PC-9 (cell line): ENCODE measurements at regions not wholly inside any gene's neighbourhood (a gene's known extent, or its start where the extent isn't known, plus 50 kb on each side); places are given as distances from the start of the nearest gene placed in this dataset.
"Not testable (repeated sequence)": the region's sequence is repeated elsewhere in the genome, so short reads cannot be mapped to it uniquely, and the experiment has no call there.

ENCODE experiments used
- CTCF ChIP-seq: fragments of 200-600 bp; sonication (generic); conservative IDR thresholded peaks from 2 replicates; pipeline ENCODE4 v1.6.1; 2017; ENCODE audit warnings: mixed run types, antibody characterized with exemption, mild to moderate bottlenecking, moderate library complexity
- EZH2 ChIP-seq: fragments of 200-600 bp; sonication (generic); IDR thresholded peaks from 2 replicates; pipeline ENCODE4 v1.8.0; 2017; ENCODE audit warnings: antibody characterized with exemption, low read depth

GRCh38 chr1:185517301-185517700 lies 200.3 kb upstream of the IVNS1ABP start:
- not testable (repeated sequence) for TF ChIP-seq CTCF, EZH2
